NCI-H748 (cell line): ENCODE measurements at regions not wholly inside any gene's neighbourhood (a gene's known extent, or its start where the extent isn't known, plus 50 kb on each side); places are given as distances from the start of the nearest gene placed in this dataset.
A peak's percentile ranks its signal among the peaks of the same experiment; 100 is the strongest.

Source experiments
- DNase-seq: peaks from one replicate; lab custom pipeline; 2025; ENCODE audit not compliant: unreplicated experiment; lab: John Stamatoyannopoulos, UW

DNA sequence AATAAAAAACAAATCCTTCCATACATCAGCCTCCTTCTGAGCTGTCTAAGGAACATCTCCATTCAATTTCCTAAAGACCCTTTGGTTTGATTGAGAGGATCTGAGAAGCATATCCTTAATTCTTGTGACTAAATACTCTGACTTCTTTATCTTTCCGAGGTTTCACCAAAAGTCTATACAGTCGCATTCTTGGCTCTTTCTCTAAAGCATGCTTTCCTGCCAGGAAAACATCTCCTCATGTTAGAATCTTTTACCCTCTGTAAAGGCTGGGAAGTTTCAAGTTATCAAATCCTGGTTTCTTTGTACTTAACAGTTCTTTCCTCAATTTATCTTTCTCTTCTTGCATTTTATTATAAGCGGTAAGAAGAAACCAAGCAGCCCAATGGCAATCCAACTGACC, 630.4 kb downstream of the PTPRC start:
- no peak for DNase-seq

DNA sequence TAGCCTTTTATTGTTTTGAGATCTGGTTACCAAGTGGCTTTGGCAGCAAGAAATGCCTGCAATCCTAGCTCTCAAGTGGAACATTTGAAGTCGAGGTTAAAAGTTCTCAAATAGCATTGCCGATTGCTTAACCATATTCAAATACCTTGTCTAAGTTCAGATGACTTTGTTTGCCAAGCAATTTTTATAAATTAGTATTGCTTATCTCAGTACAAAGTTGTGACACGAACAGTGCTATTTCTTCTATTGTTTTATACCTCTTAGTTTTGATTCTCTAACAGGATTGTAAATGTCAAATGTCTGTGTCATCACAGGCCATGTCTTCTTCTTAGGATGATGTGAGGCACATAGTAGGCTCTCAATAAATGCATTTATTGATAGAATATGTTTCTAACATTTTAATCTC, 633.3 kb downstream of the PTPRC start:
- DNase-seq = no peak

DNA sequence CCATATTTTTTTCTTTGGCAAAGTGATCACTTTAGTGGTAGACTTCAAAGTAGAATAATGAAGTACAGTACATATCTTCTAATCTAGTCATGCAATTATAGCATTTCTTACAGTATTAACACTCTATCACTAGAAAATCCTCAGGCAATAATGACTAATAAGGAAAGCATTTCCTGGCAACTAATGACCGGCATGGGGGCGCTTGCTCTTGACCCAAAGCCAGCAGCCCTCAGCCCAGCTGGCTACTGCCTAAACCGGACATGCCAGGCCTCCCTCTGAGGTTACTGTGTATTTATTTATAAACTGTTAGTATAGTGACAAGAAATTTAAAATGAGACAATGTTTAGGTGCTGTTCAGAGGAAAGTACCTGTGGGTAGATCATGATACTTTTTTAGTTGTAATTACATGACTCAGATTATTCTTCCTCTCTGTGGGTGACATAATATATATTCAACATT, 633.8 kb downstream of the PTPRC start:
- no peak for DNase-seq

DNA sequence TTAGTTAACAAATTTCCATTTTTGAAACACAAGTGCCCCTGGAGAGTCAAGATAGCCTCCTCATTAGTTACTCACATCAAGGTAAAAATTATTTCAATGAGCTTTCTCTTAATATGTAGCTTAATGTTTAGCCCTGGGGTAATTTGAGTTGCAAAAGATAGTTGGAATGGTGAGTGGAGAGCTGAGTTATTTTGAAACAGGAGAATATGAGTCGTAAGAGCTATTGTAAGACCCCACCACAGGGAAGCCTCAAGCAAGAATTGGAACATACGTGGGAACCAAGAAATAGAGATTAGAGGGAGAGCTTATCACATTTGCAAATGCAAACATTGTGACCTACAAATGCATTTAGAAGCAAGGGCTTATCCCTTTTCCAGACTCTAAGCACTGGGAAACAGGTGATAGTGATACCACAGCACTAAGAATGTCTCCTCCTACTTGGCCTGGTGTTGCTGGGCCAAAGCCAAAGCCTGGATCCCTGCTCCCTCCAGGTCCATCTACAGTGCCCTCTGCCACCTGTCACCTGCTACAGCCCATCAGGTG, 635.1 kb downstream of the PTPRC start:
- DNase-seq = no peak

DNA sequence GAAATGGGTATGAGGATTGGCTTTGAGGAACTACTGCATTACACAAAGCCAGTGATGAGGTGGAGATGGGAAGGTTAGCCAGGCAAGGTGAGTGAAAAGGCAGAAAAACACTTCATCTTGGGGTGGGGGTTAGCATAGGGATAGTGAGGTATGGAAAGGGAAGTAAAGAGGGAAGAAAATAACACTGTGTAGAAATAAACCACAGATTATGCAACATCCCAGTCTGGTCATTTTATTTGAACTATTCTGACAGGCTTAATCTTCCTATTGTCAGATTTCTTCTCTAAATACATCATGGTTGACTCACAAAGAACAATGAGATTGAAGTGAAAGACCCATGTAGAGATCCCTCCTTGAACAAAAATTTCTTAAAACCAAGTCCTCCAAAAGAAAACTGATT, 640.2 kb downstream of the PTPRC start:
- DNase-seq = no peak

DNA sequence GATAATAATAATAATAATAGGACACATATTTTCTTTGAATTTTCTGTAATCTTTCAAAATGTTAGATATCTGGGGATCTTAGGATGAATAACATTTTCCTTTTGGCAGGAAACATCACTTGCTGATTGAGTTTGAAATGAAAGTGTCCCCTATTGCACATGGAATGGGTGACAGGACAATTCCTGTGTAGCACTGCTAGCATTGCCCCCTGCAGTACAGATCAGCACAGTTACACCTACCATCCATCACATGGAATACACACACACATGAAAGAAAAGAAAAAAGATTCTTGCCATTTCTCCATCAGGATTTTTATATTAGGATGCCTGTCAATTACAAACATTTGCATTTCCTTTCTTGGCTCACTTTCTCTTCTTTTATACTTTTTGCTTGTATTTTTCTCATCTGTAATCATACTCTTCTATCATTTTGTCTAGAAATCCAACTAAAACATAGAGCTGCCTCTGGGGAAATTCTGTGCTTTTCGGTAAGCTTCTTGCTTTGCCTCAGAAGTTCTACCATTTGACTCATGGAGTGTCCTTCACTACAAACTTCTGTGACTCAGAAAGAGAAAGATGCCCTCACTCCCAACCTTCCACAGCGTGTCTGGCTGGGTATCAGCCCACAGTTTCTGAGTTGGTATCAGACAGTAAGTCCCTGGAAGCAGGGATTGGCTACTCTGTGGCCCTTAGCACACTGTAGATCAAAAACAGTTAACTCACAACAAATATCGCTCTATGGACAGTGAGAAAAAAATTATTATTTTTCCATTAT, 641.2 kb downstream of the PTPRC start:
- DNase-seq = no peak

DNA sequence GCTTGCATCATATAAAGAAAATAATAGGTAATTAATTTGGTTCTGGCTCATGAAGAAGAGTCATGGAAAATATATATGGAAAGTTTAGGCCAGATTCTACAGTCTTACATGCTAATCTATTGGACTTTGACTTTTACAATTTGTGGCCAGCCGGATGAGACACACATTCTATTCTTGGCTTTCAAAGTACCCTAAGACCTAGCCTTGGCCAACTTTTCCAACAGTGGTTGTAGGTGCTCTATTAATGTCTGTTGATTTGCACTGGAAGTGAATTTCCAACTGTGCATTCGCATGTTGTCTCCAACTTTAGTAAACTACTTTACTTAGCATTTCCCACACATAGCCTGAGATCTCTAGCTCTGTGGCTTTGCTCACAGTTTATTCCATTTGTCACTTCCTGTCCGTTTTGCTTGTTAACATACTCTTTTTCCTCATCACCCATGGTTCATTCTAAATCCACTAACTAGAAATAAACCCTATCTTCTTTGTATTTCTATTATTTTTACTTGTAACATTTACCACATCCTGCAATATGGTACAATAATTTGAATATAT, 644.0 kb downstream of the PTPRC start:
- DNase-seq = no peak

DNA sequence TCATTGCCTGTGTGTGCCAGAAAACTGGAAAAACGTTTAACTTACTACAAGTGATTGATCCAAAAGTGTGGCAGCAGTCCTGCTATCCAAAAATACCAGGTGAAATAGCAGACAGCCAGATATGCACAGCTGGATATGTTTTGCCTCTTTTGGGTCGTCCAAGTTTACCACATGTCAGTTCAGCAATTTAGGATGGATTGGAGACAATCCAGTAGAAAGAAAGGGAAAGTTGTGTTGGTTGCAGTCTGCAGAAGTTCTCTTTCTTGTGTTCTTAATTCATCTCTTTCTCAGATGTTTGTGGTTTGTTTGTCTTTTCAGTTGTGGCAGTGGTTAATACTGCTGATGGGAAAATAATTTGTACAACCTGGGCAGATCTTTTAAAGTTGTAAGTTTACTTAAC, 645.0 kb downstream of the PTPRC start:
- DNase-seq = no peak

DNA sequence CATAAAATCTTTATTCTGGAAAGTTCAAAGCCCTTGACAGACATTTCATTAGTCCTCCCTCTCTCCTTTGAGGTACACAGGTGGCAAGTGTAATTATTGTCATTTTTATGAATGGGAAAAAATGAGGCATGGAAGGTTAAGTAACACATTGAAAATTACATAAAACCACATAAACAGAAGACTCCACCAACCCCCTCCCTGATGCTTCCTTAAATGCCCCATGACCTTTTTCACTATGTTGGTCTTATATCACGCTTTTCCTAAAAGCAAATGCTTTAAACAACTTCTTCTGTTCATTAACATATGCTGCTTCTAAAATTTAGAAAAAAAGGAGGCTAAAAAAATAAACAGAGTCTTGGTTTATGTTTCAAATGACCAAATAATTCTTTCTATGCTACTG, 648.4 kb downstream of the PTPRC start:
- no peak for DNase-seq

DNA sequence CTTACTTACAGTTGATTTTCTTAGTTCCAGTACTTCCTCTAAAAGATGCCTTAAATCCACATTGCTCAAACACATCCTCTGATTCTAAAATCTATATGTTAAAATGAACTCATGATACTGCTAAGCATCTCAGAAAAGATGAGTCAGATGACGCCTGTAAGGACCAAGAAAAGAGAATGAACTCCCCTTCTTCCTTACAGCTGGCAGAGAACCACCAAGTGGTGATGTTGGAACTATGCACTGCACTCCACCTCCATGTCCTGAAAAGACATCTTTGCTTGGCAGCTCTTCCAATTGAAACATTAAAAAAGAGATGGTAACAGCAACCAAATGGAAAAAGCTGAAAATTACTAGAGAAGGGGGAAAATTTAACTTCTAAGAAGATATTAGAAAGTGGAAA, 648.8 kb downstream of the PTPRC start:
- DNase-seq = no peak

DNA sequence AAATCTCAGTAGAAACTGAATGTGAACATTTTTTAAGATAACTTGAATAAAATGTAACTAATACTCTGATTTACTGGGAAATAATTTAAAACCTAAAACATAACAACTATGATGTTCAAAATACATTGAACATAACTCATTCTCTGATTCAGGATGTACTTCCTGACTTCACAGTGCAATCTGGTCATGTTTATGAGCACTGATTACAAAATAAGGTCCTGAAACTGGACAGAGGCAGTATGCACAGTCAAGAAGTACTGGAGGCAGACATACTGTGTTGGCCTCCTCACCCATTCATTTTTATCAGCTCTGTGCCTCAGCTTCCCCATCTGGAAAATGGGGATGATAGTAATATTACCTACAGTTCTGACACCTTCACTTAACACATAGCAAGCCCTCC, 651.3 kb downstream of the PTPRC start:
- DNase-seq = no peak

DNA sequence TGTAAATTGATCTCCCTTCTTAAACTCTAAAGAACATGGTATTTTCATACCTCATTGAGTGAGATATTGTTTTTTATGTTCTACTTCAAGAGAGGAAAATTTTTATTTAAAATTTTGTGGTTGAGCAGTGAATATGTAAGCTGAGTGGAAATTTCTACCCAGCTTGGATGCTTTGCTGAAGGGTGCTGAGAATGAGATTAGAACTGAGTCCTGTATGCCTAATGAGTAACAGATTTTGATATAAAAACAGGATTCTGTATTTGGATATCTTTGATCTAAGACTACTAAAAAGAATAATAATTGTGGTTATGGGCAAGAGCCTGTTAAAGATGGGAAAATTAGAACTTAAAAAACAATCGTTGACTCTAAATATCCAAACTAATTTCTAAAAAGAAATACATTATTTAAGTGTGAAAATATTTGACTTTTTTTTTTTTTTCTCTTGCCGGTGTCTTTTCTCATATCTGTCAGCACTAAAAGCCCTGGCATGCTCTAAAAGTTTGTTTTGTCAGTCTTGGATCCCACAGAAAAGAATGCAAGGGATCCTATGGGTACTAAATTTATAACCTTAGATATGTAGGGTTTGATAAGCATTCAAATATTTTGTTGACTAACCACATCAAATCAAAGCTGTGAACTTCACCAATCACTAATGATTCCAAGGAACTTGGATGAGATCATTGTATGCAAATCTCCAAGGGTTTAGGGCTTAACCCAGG, 652.3 kb downstream of the PTPRC start:
- DNase-seq = no peak

DNA sequence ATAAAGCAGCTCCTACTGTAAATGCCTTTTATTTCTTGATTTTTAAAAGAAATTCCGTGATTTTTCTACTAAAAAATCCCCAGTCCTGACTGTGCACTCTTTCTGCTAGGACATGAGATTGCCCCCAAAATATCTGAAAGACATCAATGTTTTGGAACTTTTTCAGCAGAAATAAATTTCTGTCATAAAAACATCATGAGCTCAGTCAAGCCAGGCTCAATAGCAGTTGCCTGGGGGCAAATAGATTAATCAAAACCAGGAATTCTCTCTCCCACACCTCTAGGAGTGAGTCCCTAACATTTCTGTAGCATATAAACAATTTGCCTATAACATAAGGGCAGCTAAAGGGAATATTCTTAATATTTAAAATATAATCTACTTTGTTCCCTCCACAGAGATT, 654.1 kb downstream of the PTPRC start:
- DNase-seq = no peak

DNA sequence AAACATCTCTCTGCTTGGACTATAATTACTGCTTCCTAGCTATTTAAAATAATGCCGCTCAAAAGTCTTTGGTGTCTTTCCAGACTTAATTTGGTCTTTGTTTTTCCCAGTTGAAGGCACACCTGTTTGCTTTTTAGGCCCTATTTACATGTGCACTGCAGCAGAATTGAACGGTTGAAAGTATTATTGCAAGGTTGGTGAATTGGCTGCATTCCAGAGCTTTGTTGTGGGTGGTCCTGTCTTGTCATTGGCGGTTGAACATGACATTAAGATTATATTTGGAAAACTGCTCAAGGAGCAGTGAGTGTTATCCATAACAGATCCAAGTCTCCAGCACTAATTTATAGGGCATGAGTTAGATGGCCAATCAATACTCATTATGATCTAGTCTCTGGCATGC, 656.3 kb downstream of the PTPRC start:
- DNase-seq = peak; percentile 67

DNA sequence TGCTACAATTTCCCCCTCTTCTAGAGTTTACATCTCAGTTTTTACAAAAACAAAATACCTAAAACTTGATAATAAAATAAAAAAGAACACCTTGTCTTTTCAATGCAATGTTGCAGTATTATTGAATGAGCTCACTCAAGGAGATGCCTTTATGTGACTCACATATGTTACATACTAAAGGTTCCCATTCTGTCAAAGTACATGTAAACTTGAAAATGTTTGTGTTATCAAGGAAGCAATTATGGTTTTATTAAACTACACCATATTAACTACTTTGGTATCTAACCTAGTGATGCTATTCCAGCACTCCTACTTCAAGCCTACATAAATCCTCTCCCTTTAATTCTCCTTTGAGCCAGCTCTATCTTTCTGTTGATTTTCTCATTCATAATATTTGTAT, 658.3 kb downstream of the PTPRC start:
- no peak for DNase-seq

DNA sequence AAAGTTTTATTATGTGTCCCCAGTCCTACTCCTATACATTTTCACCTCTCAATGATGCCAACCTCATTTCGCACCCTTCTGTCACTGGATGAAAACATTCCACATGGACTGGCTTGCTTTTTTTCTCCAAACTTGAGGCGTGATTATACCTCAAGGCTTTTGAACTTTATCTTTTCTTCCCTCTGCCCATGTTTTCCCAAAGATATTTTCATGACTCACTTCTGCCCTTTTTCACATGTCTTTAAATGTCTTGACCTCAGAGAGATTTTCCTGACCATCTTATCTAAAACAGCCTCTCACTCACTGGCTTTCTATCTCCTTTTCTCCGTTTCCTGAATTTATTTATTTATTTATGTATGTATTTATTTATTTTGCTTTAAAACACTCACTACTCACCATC, 659.0 kb downstream of the PTPRC start:
- no peak for DNase-seq

DNA sequence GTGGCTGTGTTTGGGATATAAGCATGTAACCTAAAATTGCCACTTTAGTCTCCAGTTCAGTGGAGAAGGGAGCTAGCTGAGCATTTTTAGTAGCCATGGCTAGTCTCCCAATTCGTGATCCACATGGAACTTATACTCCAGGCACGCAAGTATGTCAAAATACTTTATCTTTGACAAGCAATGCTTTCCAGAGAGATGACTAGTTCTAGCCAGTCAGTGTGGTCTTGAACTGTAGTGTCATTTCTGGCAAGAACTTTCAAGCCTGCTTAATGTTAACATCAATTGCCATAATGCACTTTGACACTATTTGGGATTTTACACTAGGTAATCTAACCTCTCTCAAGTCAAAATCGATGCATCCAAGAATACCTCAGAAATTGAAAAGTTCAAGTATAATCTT, 660.0 kb downstream of the PTPRC start:
- DNase-seq = no peak

DNA sequence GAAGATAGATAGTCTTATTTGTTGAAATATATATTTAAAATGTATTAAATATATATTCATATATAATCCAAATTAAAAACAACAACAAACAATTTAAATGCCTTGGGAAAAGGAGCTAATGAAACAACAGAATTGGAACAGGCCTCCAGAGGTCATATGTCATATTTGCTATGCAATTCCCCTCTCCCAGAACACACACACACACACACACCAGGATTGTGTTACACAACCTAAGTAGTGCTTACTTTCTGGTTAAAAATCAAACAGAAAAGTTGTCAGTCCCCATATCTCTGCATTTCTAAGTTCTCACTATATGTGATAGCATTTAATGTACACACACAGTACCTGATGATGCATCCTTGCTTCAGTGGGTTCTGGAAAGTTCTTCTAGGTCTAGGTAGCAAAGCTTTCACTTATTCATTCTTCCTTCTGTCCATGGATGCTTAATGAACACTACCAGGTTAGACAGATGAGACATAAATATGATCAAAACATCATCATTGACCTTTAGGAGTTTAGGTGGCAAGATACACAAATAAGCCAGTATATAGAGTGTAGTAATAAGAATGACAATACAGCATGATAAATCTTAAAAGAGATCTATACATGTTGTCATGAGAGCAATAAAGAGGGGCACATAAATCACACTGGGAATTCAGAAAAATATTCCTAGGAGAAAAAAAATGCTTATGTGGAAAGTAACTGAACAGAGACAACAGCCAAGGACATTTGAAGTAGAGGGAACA, 662.8 kb downstream of the PTPRC start:
- DNase-seq = no peak

DNA sequence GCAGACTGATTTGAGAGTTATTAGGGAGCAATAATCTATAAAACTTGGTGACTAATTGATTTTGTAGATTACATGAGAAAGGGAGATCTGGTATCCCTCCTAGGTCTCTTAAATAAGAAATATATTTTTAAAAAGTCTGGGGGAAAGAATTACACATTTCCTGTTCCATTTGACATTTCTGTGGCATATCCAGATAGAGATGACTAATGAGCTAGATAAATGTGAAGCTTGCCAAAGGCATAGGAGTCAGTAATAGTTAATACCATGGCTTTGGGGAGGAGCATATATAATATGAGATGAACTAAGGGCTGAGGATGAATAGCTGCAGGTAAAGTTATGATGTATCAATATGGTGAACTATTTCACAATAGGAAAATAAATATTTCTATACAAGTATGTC, 663.7 kb downstream of the PTPRC start:
- no peak for DNase-seq

DNA sequence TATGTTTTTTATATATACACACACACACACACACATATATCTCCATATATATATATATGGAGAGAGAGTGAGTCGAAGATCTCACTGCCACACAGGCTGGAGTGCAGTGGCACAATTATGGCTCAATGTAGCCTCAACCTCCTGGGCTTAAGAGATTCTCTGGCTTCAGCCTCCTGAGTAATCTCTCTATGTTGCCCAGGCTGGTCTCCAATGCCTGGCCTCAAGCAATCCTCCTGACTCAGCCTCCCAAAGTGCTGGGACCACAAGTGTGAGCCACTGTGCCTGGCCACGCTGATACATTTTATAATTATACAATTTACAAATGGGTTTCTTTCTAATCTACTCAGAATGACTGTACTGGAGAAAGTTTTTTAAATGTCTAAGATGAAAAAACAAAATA, 664.2 kb downstream of the PTPRC start:
- no peak for DNase-seq

DNA sequence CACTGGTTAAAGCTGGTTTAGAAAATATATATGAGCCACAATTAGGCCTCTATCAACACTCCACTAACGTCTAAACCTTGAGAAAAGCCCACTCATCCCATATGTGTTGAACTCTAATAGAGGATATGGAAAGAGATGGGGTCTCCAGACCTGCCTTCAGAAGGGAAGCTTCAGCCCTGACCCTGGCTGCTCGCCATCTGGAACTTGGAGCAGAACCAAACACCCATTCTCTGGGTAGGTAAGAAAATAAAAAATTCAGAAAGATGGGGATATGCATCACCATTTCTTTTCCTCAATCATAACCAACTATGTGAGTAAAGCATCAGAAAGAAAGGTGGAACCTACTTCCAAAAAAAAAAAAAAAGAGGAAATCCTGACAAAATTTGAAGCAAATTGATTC, 666.2 kb downstream of the PTPRC start:
- DNase-seq = no peak
